ENCODE measurements at regions not wholly inside any gene's neighbourhood (a gene's known extent, or its start where the extent isn't known, plus 50 kb on each side); places are given as distances from the start of the nearest gene placed in this dataset.

- Histone ChIP-seq H3K9ac (ENCODE audit: low read depth in 1 of 2, low read length in 2 of 2) (no peak overlapping the region), H3K27me3 (ENCODE audit: control insufficient read depth in 4 of 4, insufficient read depth in 4 of 4, low read length in 3 of 4) (no peaks in the 10 kb centered on the region), H3K36me3 (ENCODE audit: control insufficient read depth in 4 of 4, insufficient read depth in 3 of 4, low read depth in 1 of 4, low read length in 3 of 4) (no peaks in the 10 kb centered on the region), H3K27ac (ENCODE audit: low read depth in 1 of 2, low read length in 2 of 2) (no peak overlapping the region), H3K4me3 (ENCODE audit: low read depth in 1 of 3, low read length in 3 of 3) (no peak overlapping the region), H3K9me3 (ENCODE audit: control insufficient read depth in 4 of 4, low read length in 3 of 4) (no peaks in the 10 kb centered on the region), H3K4me1 (ENCODE audit: control insufficient read depth in 4 of 4, insufficient read depth in 4 of 4, low read length in 3 of 4) (no peaks in the 10 kb centered on the region)
- no peak for DNase-seq (ENCODE audit: low spot score)
- 90% methylated on average over 4 of the region's 4 CpGs for WGBS
- no peak for TF ChIP-seq NR2F2 (IDR thresholded peaks at IDR 0.05)
- no peak for TF ChIP-seq MAX (IDR thresholded peaks at IDR 0.05)
- no peak for TF ChIP-seq GABPA (IDR thresholded peaks at IDR 0.05 in 1 of 2, conservative IDR thresholded peaks at IDR 0.05 in 1 of 2)
- TF ChIP-seq REST (IDR thresholded peaks at IDR 0.05) = no peak
- no peak for TF ChIP-seq RAD21 (IDR thresholded peaks at IDR 0.05)
- TF ChIP-seq HNF4A (conservative IDR thresholded peaks at IDR 0.05) = no peak
- TF ChIP-seq JUND (IDR thresholded peaks at IDR 0.05) = no peak
- TF ChIP-seq SP1 (IDR thresholded peaks at IDR 0.05) = no peak
- no peak for TF ChIP-seq FOXA1 (IDR thresholded peaks at IDR 0.05)
- no peak for TF ChIP-seq HNF4G (IDR thresholded peaks at IDR 0.05)
- TF ChIP-seq ATF3 (IDR thresholded peaks at IDR 0.05) = no peak
- TF ChIP-seq FOXA2 (IDR thresholded peaks at IDR 0.05) = no peak
- no peak for TF ChIP-seq YY1 (IDR thresholded peaks at IDR 0.05)
- no peak for TF ChIP-seq CTCF (IDR thresholded peaks at IDR 0.05; ENCODE audit: low read depth, low read length, missing input control)
These were observed 147.0 kb upstream of the PTPRK start for GRCh38 chr6:128667339-128667858.

GRCh38 chr6:128666405-128666804 is 146.0 kb upstream of the PTPRK start:
- no peaks in the 10 kb centered on the region for H3K4me1 ChIP-seq (ENCODE audit: control insufficient read depth in 4 of 4, insufficient read depth in 4 of 4, low read length in 3 of 4)
- H3K9ac ChIP-seq (ENCODE audit: low read depth in 1 of 2, low read length in 2 of 2) = no peak overlapping the region
- 64% methylated on average over 2 of the region's 2 CpGs for WGBS
- no peak for DNase-seq (ENCODE audit: low spot score)
- no peaks in the 10 kb centered on the region for H3K9me3 ChIP-seq (ENCODE audit: control insufficient read depth in 4 of 4, low read length in 3 of 4)
- H3K4me3 ChIP-seq (ENCODE audit: low read depth in 1 of 3, low read length in 3 of 3) = no peak overlapping the region
- no peak overlapping the region for H3K27ac ChIP-seq (ENCODE audit: low read depth in 1 of 2, low read length in 2 of 2)
- no peaks in the 10 kb centered on the region for H3K27me3 ChIP-seq (ENCODE audit: control insufficient read depth in 4 of 4, insufficient read depth in 4 of 4, low read length in 3 of 4)
- TF ChIP-seq ZBTB33 (IDR thresholded peaks at IDR 0.05) (no peak), EGR1 (IDR thresholded peaks at IDR 0.05; ENCODE audit: low read depth in 2 of 2) (no peak), MAX (IDR thresholded peaks at IDR 0.05) (no peak), JUND (IDR thresholded peaks at IDR 0.05) (no peak), FOXA2 (IDR thresholded peaks at IDR 0.05) (no peak), SP1 (IDR thresholded peaks at IDR 0.05) (no peak), NR2F2 (IDR thresholded peaks at IDR 0.05) (no peak), HNF4G (IDR thresholded peaks at IDR 0.05) (no peak), TAF1 (conservative IDR thresholded peaks at IDR 0.05) (no peak), RXRA (IDR thresholded peaks at IDR 0.05) (no peak), GABPA (IDR thresholded peaks at IDR 0.05 in 1 of 2, conservative IDR thresholded peaks at IDR 0.05 in 1 of 2) (no peak), YY1 (IDR thresholded peaks at IDR 0.05) (no peak)
- H3K36me3 ChIP-seq (ENCODE audit: control insufficient read depth in 4 of 4, insufficient read depth in 3 of 4, low read depth in 1 of 4, low read length in 3 of 4) = no peaks in the 10 kb centered on the region

Data from liver (tissue), 8 donors.